ENCODE measurements at regions not wholly inside any gene's neighbourhood (a gene's known extent, or its start where the extent isn't known, plus 50 kb on each side); places are given as distances from the start of the nearest gene placed in this dataset.

DNA sequence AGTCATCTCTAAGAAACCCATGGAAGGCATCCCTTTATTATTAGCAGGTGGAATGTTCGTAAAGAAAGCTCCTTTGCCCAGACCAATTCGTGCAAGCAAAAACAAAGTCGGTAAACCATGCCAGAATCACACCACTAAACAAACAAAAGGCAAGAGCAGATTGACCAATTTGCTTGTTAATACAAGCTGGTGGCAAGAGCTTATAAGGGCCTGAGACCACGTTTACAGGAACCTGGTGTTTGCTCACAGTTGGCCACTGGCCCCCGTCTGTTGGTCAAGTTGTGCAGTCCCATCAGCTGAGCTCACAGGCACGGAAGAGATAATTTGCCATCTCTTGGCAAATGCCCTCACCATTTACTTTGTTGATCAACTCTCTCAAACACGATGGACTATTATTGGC is 342.2 kb upstream of the MKI67 start:
- Histone ChIP-seq H3K36me3 (replicated peaks in 1 of 2; ENCODE audit: control insufficient read depth in 2 of 2, insufficient read depth in 2 of 2, low read length in 2 of 2) (no peaks in the 10 kb centered on the region), H2AFZ (ENCODE audit: low read length) (no peak overlapping the region), H2BK5ac (ENCODE audit: low read length) (no peak overlapping the region), H2AK5ac (ENCODE audit: low read depth, low read length) (no peak overlapping the region), H3K4me1 (ENCODE audit: control insufficient read depth in 2 of 2, insufficient read depth in 1 of 2, low read depth in 1 of 2, low read length in 2 of 2) (peaks cover 0 to 2% of the 10 kb centered on the region in 2 donors), H2BK12ac (ENCODE audit: low read length) (no peak overlapping the region), H3K27ac (replicated peaks; ENCODE audit: low read length) (no peak overlapping the region), H3K27me3 (ENCODE audit: control insufficient read depth in 3 of 3, insufficient read depth in 3 of 3, low read depth in 1 of 3, low read length in 3 of 3) (no peaks in the 10 kb centered on the region), H3K9ac (ENCODE audit: low read depth, low read length, poor library complexity) (no peak overlapping the region), H3K18ac (ENCODE audit: low read length) (no peak overlapping the region), H3K23ac (ENCODE audit: low read depth, low read length, poor library complexity) (no peak overlapping the region), H3K79me1 (ENCODE audit: low read depth, low read length) (no peaks in the 10 kb centered on the region), H3K4me2 (ENCODE audit: insufficient read depth, low read length, poor library complexity, severe bottlenecking) (no peak overlapping the region), H2BK15ac (ENCODE audit: low read length) (no peak overlapping the region), H3K14ac (ENCODE audit: low read length) (no peak overlapping the region), H4K91ac (ENCODE audit: low read depth, low read length, poor library complexity) (no peak overlapping the region), H4K8ac (ENCODE audit: low read depth, low read length) (no peak overlapping the region), H3K4ac (ENCODE audit: low read length) (no peak overlapping the region), H2BK120ac (ENCODE audit: low read depth, low read length) (no peak overlapping the region), H3K4me3 (ENCODE audit: low read length in 2 of 2) (no peak overlapping the region), H3K9me3 (replicated peaks in 1 of 2; ENCODE audit: control insufficient read depth in 2 of 2, insufficient read depth in 1 of 2, low read depth in 1 of 2, low read length in 2 of 2) (peaks cover 0 to 4% of the 10 kb centered on the region in 2 donors)
- DNase-seq (ENCODE audit: low spot score): no peak
- no CpG with 5 or more reads among the region's 7 CpGs for WGBS, 2 donors (ENCODE audit: extremely low coverage in 2 of 2, insufficient read length in 2 of 2, insufficient replicate concordance in 1 of 2)

DNA sequence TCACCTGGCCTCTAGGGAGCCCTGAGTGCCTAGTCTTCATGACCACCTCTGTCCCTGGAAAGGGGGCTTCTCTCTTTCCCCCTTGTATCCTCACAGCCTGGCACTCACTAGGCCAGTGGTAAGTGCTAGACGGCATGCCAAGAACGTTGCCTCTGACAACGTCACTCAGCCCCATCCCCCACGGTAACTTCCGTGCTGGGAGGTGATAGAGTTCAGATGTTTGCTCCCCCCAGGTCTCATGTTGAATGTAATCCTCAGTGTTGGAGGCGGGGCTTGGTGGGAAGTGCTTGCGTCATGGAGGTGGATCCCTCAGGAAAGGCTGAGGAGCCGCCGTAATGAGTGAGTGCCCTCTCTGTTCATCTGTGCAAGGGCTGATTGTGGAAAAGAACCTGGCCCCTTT is 343.3 kb upstream of the MKI67 start:
- Histone ChIP-seq H2BK15ac (ENCODE audit: low read length) (no peak overlapping the region), H3K4me1 (ENCODE audit: control insufficient read depth in 2 of 2, insufficient read depth in 1 of 2, low read depth in 1 of 2, low read length in 2 of 2) (peaks cover 0 to 2% of the 10 kb centered on the region in 2 donors), H3K9ac (ENCODE audit: low read depth, low read length, poor library complexity) (no peak overlapping the region), H3K9me3 (replicated peaks in 1 of 2; ENCODE audit: control insufficient read depth in 2 of 2, insufficient read depth in 1 of 2, low read depth in 1 of 2, low read length in 2 of 2) (peaks cover 0 to 4% of the 10 kb centered on the region in 2 donors), H3K18ac (ENCODE audit: low read length) (peak overlapping the region; percentile 39), H3K27me3 (ENCODE audit: control insufficient read depth in 3 of 3, insufficient read depth in 3 of 3, low read depth in 1 of 3, low read length in 3 of 3) (no peaks in the 10 kb centered on the region), H3K4me3 (ENCODE audit: low read length in 2 of 2) (no peak overlapping the region), H2BK120ac (ENCODE audit: low read depth, low read length) (no peak overlapping the region), H3K23ac (ENCODE audit: low read depth, low read length, poor library complexity) (no peak overlapping the region), H3K79me1 (ENCODE audit: low read depth, low read length) (no peaks in the 10 kb centered on the region), H3K14ac (ENCODE audit: low read length) (no peak overlapping the region), H4K91ac (ENCODE audit: low read depth, low read length, poor library complexity) (no peak overlapping the region), H4K8ac (ENCODE audit: low read depth, low read length) (no peak overlapping the region), H2AFZ (ENCODE audit: low read length) (no peak overlapping the region), H3K27ac (replicated peaks; ENCODE audit: low read length) (no peak overlapping the region), H3K4me2 (ENCODE audit: insufficient read depth, low read length, poor library complexity, severe bottlenecking) (no peak overlapping the region), H2BK12ac (ENCODE audit: low read length) (no peak overlapping the region), H2BK5ac (ENCODE audit: low read length) (no peak overlapping the region), H2AK5ac (ENCODE audit: low read depth, low read length) (no peak overlapping the region), H3K36me3 (replicated peaks in 1 of 2; ENCODE audit: control insufficient read depth in 2 of 2, insufficient read depth in 2 of 2, low read length in 2 of 2) (no peaks in the 10 kb centered on the region), H3K4ac (ENCODE audit: low read length) (no peak overlapping the region)
- no peak for DNase-seq (ENCODE audit: low spot score)
- no CpG with 5 or more reads among the region's 9 CpGs for WGBS, 2 donors (ENCODE audit: extremely low coverage in 2 of 2, insufficient read length in 2 of 2, insufficient replicate concordance in 1 of 2)

DNA sequence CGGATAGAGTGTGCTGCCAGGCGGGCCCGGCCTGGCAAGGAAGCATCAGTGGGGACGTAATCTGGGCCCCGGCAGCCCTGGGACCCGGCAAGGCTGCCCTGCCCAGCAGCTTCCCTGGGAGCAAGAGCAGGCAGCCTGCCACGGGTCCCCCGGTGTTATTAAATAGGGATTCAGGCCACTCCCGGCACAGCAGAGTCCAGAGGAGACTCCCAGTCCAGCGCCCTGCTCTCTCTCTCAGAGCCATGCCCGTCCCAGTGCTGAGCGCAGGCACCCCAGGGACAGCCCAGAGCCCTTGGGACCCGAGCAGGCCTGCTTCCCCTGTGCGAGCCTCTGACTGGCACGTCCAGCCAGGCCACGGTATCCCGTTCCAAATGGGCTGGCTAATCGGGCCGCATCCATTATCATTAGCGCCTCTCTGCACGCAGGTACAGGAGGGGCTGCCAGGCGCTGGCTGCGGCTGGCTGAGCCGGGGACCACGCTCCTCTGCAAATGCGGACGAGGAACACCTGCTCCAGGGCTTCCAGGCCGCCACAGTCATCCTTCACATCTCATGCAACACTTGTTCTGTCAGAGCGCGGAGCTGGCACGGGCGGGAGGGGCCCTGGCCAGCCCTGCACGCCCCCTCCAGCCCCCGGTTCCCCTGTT is 344.2 kb upstream of the MKI67 start:
- Histone ChIP-seq H2BK120ac (ENCODE audit: low read depth, low read length) (no peak overlapping the region), H3K4me2 (ENCODE audit: insufficient read depth, low read length, poor library complexity, severe bottlenecking) (no peak overlapping the region), H2AK5ac (ENCODE audit: low read depth, low read length) (peak overlapping the region; percentile 26), H3K4me1 (ENCODE audit: control insufficient read depth in 2 of 2, insufficient read depth in 1 of 2, low read depth in 1 of 2, low read length in 2 of 2) (peaks cover 0 to 2% of the 10 kb centered on the region in 2 donors), H3K27me3 (ENCODE audit: control insufficient read depth in 3 of 3, insufficient read depth in 3 of 3, low read depth in 1 of 3, low read length in 3 of 3) (no peaks in the 10 kb centered on the region), H3K9me3 (replicated peaks in 1 of 2; ENCODE audit: control insufficient read depth in 2 of 2, insufficient read depth in 1 of 2, low read depth in 1 of 2, low read length in 2 of 2) (peaks cover 0 to 4% of the 10 kb centered on the region in 2 donors), H3K4ac (ENCODE audit: low read length) (no peak overlapping the region), H3K27ac (replicated peaks; ENCODE audit: low read length) (no peak overlapping the region), H4K8ac (ENCODE audit: low read depth, low read length) (no peak overlapping the region), H3K9ac (ENCODE audit: low read depth, low read length, poor library complexity) (no peak overlapping the region), H2BK12ac (ENCODE audit: low read length) (peak overlapping the region; percentile 25), H4K91ac (ENCODE audit: low read depth, low read length, poor library complexity) (no peak overlapping the region), H3K4me3 (ENCODE audit: low read length in 2 of 2) (no peak overlapping the region), H2BK15ac (ENCODE audit: low read length) (no peak overlapping the region), H2AFZ (ENCODE audit: low read length) (no peak overlapping the region), H3K18ac (ENCODE audit: low read length) (no peak overlapping the region), H2BK5ac (ENCODE audit: low read length) (no peak overlapping the region), H3K36me3 (replicated peaks in 1 of 2; ENCODE audit: control insufficient read depth in 2 of 2, insufficient read depth in 2 of 2, low read length in 2 of 2) (no peaks in the 10 kb centered on the region), H3K23ac (ENCODE audit: low read depth, low read length, poor library complexity) (peak overlapping the region; percentile 13), H3K14ac (ENCODE audit: low read length) (no peak overlapping the region), H3K79me1 (ENCODE audit: low read depth, low read length) (no peaks in the 10 kb centered on the region)
- WGBS, 2 donors (ENCODE audit: extremely low coverage in 2 of 2, insufficient read length in 2 of 2, insufficient replicate concordance in 1 of 2): no CpG with 5 or more reads among the region's 34 CpGs
- DNase-seq (ENCODE audit: low spot score): no peak

DNA sequence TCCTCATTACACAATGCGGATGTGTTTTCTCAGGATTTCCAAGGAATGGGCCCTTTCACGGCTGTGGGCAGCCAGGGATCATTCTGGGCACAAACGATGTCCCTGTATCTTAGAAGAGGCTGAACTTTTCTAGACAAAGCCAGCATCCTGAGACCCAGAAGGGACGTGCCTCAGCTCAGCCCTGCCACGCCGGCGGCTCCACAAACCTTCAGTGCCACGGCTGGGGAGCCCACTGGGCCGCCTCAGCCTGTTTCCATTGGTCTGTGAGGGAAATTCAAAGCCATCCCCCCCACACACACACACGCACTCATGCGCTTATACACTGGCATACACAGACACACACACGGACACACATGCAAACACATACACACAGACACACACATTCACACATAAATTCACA is 344.9 kb upstream of the MKI67 start:
- peak overlapping the region; percentile 55 for H3K9ac ChIP-seq (ENCODE audit: low read depth, low read length, poor library complexity)
- no peak overlapping the region for H2BK120ac ChIP-seq (ENCODE audit: low read depth, low read length)
- H4K8ac ChIP-seq (ENCODE audit: low read depth, low read length): peak overlapping the region; percentile 58
- no peaks in the 10 kb centered on the region for H3K79me1 ChIP-seq (ENCODE audit: low read depth, low read length)
- H3K36me3 ChIP-seq (replicated peaks in 1 of 2; ENCODE audit: control insufficient read depth in 2 of 2, insufficient read depth in 2 of 2, low read length in 2 of 2): no peaks in the 10 kb centered on the region
- H3K14ac ChIP-seq (ENCODE audit: low read length): no peak overlapping the region
- no peak overlapping the region for H3K18ac ChIP-seq (ENCODE audit: low read length)
- H3K4ac ChIP-seq (ENCODE audit: low read length): no peak overlapping the region
- no peak overlapping the region for H2BK15ac ChIP-seq (ENCODE audit: low read length)
- H3K4me2 ChIP-seq (ENCODE audit: insufficient read depth, low read length, poor library complexity, severe bottlenecking): no peak overlapping the region
- H4K91ac ChIP-seq (ENCODE audit: low read depth, low read length, poor library complexity): no peak overlapping the region
- no peak overlapping the region for H3K23ac ChIP-seq (ENCODE audit: low read depth, low read length, poor library complexity)
- H2AK5ac ChIP-seq (ENCODE audit: low read depth, low read length): peak overlapping the region; percentile 66
- peaks cover 0 to 4% of the 10 kb centered on the region in 2 donors for H3K9me3 ChIP-seq (replicated peaks in 1 of 2; ENCODE audit: control insufficient read depth in 2 of 2, insufficient read depth in 1 of 2, low read depth in 1 of 2, low read length in 2 of 2)
- DNase-seq (ENCODE audit: low spot score): no peak
- no peak overlapping the region for H3K4me3 ChIP-seq (ENCODE audit: low read length in 2 of 2)
- no peak overlapping the region for H2BK5ac ChIP-seq (ENCODE audit: low read length)
- H3K4me1 ChIP-seq (ENCODE audit: control insufficient read depth in 2 of 2, insufficient read depth in 1 of 2, low read depth in 1 of 2, low read length in 2 of 2): peaks cover 0 to 2% of the 10 kb centered on the region in 2 donors
- WGBS, 2 donors (ENCODE audit: extremely low coverage in 2 of 2, insufficient read length in 2 of 2, insufficient replicate concordance in 1 of 2): no CpG with 5 or more reads among the region's 12 CpGs
- H3K27me3 ChIP-seq (ENCODE audit: control insufficient read depth in 3 of 3, insufficient read depth in 3 of 3, low read depth in 1 of 3, low read length in 3 of 3): no peaks in the 10 kb centered on the region
- H2AFZ ChIP-seq (ENCODE audit: low read length): no peak overlapping the region
- H3K27ac ChIP-seq (replicated peaks; ENCODE audit: low read length): no peak overlapping the region
- no peak overlapping the region for H2BK12ac ChIP-seq (ENCODE audit: low read length)

Measured in neuronal stem cell (in vitro differentiated cells).